ENCODE measurements at regions not wholly inside any gene's neighbourhood (a gene's known extent, or its start where the extent isn't known, plus 50 kb on each side); places are given as distances from the start of the nearest gene placed in this dataset.

DNA sequence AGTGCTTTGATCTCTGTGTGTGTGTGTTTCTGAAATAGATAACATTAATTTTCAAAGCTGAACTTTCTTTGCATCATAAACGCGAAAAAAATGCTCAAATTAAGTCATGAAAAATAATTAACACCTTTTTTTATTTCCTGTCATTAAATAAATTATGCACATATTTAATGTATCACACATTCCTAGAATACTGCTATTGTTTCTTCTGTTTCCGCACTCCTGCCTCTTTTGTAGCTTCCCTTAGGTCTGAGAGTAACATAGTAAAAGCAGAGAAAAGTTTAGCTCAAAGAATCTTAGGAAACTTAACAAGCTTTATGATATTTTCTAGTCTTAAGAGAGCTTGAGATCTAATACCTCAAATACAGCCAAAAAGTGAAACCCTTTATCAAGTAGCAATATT lies 504.2 kb downstream of the JRKL start:
- DNase-seq: no peak
- Mint-ChIP-seq H3K9me3 (no peaks in the 10 kb centered on the region), H3K4me3 (no peak overlapping the region), H3K27ac (no peak overlapping the region), H3K27me3 (no peaks in the 10 kb centered on the region), H3K4me1 (no peaks in the 10 kb centered on the region)
- no peak for ATAC-seq

DNA sequence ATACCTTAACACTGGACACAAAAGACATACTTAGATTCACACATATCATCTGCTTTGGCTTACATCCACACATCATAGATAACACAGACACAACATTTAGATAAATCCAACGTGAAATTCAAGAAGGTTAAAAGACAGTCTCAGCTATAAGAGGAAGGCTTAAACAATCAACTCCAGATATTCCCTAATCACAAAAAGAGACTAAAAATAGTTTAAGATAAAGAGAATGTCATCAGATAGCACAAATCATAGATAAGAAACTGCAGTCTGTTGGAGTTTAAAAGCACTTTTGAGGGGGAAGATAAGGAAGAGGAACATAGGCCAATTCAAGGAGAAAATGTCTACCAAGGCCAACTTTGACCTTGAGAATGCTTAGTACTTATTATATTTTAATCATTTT lies 504.8 kb downstream of the JRKL start:
- no peak overlapping the region for H3K4me3 Mint-ChIP-seq
- no peaks in the 10 kb centered on the region for H3K27me3 Mint-ChIP-seq

DNA sequence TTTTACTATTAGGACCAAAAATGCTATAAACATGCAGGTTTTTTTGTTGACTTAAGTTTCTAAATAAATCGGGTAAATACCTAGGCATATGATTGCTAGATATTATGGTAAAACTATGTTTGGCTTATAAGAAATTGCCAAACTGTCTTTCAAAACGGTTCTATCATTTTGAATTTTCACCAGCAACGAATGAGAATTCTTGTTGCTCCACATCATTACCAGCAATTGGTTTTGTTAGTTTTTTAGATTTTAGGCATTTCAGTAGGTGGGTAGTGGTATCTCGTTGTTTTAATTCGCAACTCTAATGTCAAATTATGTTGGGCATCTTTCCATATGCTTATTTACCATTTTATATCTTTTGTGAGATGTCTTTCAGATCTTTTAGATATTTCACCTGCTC lies 510.2 kb downstream of the JRKL start:
- no peak overlapping the region for H3K27ac Mint-ChIP-seq
- H3K4me3 Mint-ChIP-seq: no peak overlapping the region
- no peaks in the 10 kb centered on the region for H3K4me1 Mint-ChIP-seq
- DNase-seq: no peak
- H3K9me3 Mint-ChIP-seq: peaks cover 4 to 9% of the 10 kb centered on the region in 2 donors
- no peak for ATAC-seq
- H3K27me3 Mint-ChIP-seq: no peaks in the 10 kb centered on the region

More for the DNA sequence above, 504.8 kb downstream of the JRKL start:
- Mint-ChIP-seq H3K27ac (no peak overlapping the region), H3K9me3 (no peaks in the 10 kb centered on the region), H3K4me1 (no peaks in the 10 kb centered on the region)
- DNase-seq (no peak), ATAC-seq (no peak)

DNA sequence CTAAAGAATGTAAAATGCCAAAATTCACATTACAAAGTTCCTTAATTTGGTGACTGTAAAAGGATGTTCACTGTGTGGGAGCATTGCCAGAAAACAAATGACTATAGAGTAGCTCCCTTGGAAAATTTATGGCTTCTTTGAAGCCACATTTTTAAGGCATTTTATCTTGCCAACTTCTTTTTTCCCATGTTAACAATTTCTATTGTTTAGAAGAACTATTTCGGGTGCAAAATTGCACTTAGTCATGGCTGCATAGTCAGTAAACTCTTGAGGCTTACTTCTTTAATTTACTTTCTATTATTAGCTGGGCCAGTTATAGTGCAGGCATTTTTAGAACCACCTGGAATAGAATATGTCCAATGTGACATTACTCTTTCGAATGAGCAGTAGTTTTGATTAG lies 515.3 kb downstream of the JRKL start:
- no peak for ATAC-seq
- Mint-ChIP-seq H3K27me3 (no peaks in the 10 kb centered on the region), H3K27ac (no peak overlapping the region)

GRCh38 chr11:96905663-96906062 lies 515.9 kb downstream of the JRKL start:
- DNase-seq (no peak), ATAC-seq (no peak)
- H3K27me3 Mint-ChIP-seq: no peaks in the 10 kb centered on the region
- no peaks in the 10 kb centered on the region for H3K4me1 Mint-ChIP-seq
- no peak overlapping the region for H3K4me3 Mint-ChIP-seq
- peaks cover 4 to 22% of the 10 kb centered on the region in 2 donors for H3K9me3 Mint-ChIP-seq
- no peak overlapping the region for H3K27ac Mint-ChIP-seq

More for the DNA sequence above, 515.3 kb downstream of the JRKL start:
- no peak overlapping the region for H3K4me3 Mint-ChIP-seq
- peaks cover 4 to 17% of the 10 kb centered on the region in 2 donors for H3K9me3 Mint-ChIP-seq
- DNase-seq: no peak
- no peaks in the 10 kb centered on the region for H3K4me1 Mint-ChIP-seq

DNA sequence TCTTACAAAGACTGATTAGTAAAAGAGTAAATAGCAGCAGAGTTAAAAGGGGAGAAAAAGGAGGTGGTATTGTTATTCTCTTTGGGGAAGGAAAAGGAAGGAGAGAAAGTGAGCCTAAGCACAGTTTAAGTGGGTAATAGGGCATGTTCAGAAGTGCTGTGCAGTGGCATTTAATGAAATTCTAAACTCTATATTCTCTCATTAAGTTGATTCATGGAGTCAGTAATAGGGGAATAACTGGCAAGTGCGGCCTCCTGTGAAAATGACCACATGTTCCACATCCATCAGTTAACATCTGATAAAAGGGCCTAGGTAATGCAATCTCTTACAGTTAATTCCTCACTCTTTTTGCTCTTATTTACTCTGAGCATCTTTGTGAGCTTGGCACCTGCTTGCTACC lies 516.7 kb downstream of the JRKL start:
- H3K27me3 Mint-ChIP-seq: no peaks in the 10 kb centered on the region
- ATAC-seq (no peak), DNase-seq (no peak)
- H3K4me1 Mint-ChIP-seq: no peaks in the 10 kb centered on the region
- H3K9me3 Mint-ChIP-seq: peaks cover 4 to 17% of the 10 kb centered on the region in 2 donors
- H3K4me3 Mint-ChIP-seq: no peak overlapping the region
- H3K27ac Mint-ChIP-seq: no peak overlapping the region

- no peak overlapping the region for H3K27ac Mint-ChIP-seq
- H3K27me3 Mint-ChIP-seq: no peaks in the 10 kb centered on the region
- H3K4me1 Mint-ChIP-seq: no peaks in the 10 kb centered on the region
- no peak overlapping the region for H3K4me3 Mint-ChIP-seq
- no peaks in the 10 kb centered on the region for H3K9me3 Mint-ChIP-seq
- DNase-seq (no peak), ATAC-seq (no peak)
Measured at GRCh38 chr11:96925862-96926261, 536.0 kb downstream of the JRKL start.

GRCh38 chr11:96940227-96940626 lies 550.4 kb downstream of the JRKL start:
- Mint-ChIP-seq H3K27me3 (no peaks in the 10 kb centered on the region), H3K4me3 (no peak overlapping the region), H3K27ac (no peak overlapping the region), H3K4me1 (no peaks in the 10 kb centered on the region), H3K9me3 (no peaks in the 10 kb centered on the region)
- DNase-seq (no peak), ATAC-seq (no peak)

DNA sequence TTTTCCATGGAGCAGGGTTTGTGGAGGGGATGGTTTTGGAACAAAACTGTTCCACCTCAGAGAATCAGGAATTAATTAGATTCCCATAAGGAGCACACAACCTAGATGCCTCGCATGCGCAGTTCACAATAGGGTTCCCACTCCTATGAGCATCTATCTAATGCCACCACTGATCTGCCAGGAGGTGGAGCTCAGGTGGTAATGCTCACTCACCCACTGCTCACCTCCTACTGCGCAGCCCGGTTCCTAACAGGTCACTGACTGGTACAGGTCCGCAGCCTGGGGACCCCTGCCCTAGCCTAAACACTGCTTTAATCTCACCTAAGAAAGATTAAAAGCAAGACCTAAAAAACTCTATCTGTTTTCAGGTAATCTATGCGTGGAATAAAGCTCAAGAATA lies 553.0 kb downstream of the JRKL start:
- H3K4me3 Mint-ChIP-seq: no peak overlapping the region
- no peak overlapping the region for H3K27ac Mint-ChIP-seq
- H3K27me3 Mint-ChIP-seq: no peaks in the 10 kb centered on the region
- ATAC-seq (no peak), DNase-seq (no peak)
- H3K9me3 Mint-ChIP-seq: no peaks in the 10 kb centered on the region
- H3K4me1 Mint-ChIP-seq: no peaks in the 10 kb centered on the region

DNA sequence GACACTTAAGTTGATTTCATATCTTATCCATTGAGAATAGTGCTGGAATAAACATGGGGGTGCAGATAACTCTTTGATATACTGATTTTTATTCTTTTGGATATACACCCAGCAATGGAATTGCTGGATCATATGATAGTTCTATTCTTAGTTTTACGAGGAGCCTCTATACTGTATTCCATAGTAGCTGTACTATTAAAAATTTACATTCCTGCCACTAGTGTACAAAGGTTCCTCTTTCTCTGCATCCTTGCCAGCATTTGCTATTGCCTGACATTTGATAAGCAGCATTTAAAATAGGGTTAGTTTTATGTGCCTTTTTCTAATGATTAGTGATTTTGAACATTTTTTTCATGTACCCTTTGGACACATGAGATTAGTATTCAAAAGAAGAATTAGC lies 554.2 kb downstream of the JRKL start:
- DNase-seq: no peak
- H3K27ac Mint-ChIP-seq: no peak overlapping the region
- H3K4me1 Mint-ChIP-seq: no peaks in the 10 kb centered on the region
- H3K4me3 Mint-ChIP-seq: no peak overlapping the region
- ATAC-seq: no peak
- H3K9me3 Mint-ChIP-seq: no peaks in the 10 kb centered on the region
- H3K27me3 Mint-ChIP-seq: no peaks in the 10 kb centered on the region

- H3K27ac Mint-ChIP-seq: no peak overlapping the region
- peaks cover 0 to 7% of the 10 kb centered on the region in 2 donors for H3K9me3 Mint-ChIP-seq
- H3K4me3 Mint-ChIP-seq: no peak overlapping the region
- H3K27me3 Mint-ChIP-seq: no peaks in the 10 kb centered on the region
- DNase-seq (no peak), ATAC-seq (no peak)
- H3K4me1 Mint-ChIP-seq: no peaks in the 10 kb centered on the region
Measured at GRCh38 chr11:96948066-96948465, 558.3 kb downstream of the JRKL start.

DNA sequence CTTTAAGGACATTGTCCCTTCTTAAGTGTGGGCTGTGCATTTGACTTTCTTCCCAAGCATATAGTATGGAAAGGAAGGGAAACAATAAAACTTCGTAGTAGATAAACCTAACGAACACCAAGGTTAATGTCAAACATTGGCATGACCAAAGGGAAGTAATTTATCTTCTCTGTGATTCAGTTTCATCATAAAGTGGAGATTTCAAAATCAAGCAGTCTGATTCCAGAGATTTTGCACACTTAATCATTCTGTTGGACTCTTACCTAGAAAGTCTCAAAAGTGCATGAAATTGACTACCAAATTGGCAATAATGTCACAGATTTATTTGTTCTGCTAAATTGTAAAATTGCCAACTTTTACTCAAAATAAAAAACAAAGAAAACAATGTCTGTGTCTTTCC lies 559.7 kb downstream of the JRKL start:
- ATAC-seq (no peak), DNase-seq (no peak)
- Mint-ChIP-seq H3K4me3 (no peak overlapping the region), H3K4me1 (no peaks in the 10 kb centered on the region), H3K27me3 (no peaks in the 10 kb centered on the region), H3K27ac (no peak overlapping the region), H3K9me3 (peaks cover 0 to 7% of the 10 kb centered on the region in 2 donors)

DNA sequence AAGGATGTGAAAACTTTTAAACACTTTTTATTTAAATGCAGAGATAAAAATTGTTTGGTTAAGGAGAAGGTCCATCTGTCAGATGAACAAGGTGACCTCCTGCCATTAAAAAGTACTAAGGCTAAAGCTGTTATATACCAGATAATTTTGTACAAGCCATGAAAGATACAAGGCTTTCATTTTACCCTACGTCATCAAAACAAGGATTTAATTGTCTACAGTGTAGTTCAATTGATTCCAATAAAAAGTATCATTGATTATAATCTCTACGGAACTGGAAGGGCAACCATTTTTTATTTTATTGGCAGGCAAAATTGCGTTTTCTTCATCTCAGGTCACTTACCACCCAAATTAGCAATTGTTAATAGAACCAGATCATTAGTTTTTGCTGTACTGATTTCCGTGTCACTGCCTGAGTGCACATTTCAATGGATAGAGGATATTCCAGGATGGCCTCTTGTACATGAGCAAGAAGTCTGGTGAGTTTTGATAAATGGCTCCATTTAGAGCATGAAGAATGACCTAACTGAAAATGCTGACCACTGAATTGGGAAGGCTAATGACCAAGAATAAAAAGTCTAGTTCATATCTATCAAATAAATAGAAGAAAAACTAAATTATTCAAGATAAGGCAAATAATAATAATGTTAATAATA lies 564.9 kb downstream of the JRKL start:
- ATAC-seq (no peak), DNase-seq (no peak)
- no peaks in the 10 kb centered on the region for H3K27me3 Mint-ChIP-seq
- H3K9me3 Mint-ChIP-seq: peaks cover 0 to 7% of the 10 kb centered on the region in 2 donors
- H3K4me3 Mint-ChIP-seq: no peak overlapping the region
- no peaks in the 10 kb centered on the region for H3K4me1 Mint-ChIP-seq
- no peak overlapping the region for H3K27ac Mint-ChIP-seq

DNA sequence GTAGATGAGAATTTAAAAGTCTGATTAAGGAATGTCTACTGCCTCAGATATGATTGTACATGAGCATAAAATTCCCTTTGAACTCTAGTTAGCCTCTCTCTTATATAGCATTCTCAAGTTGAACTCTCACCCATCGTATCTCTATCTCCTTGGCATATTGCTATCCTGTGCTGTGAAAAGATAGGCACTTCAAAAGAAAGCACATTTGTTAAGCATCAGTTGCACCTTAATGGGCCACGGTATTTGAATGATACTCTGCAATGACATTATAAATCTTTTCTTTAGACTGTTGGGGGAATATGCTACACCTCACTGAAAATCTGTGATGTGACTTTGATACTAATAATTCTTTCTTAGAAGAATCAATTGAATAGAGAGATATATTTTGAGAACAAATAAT lies 570.7 kb downstream of the JRKL start:
- Mint-ChIP-seq H3K4me3 (no peak overlapping the region), H3K4me1 (no peaks in the 10 kb centered on the region), H3K27ac (no peak overlapping the region), H3K9me3 (no peaks in the 10 kb centered on the region), H3K27me3 (no peaks in the 10 kb centered on the region)
- DNase-seq (no peak), ATAC-seq (no peak)

DNA sequence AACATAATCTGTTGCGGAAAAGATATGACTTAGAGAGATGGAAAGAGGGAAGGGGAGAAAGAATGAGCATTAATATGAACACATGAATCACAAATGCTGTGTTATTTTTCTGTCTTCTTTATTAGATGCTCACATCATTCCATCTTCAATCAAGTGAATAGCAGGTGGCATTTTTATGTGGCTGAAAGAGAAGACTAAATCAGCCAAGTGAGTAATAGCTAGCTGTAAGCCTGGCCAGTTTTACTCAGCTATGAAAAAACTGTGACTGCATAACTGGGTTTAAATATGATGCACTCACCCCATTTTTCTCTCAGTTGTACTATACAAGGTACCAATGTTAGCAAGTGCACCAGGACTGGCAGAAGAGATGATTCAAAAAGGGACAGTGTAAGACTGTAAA lies 571.1 kb downstream of the JRKL start:
- Mint-ChIP-seq H3K4me1 (no peaks in the 10 kb centered on the region), H3K9me3 (no peaks in the 10 kb centered on the region), H3K4me3 (no peak overlapping the region), H3K27ac (no peak overlapping the region), H3K27me3 (no peaks in the 10 kb centered on the region)
- DNase-seq (no peak), ATAC-seq (no peak)

DNA sequence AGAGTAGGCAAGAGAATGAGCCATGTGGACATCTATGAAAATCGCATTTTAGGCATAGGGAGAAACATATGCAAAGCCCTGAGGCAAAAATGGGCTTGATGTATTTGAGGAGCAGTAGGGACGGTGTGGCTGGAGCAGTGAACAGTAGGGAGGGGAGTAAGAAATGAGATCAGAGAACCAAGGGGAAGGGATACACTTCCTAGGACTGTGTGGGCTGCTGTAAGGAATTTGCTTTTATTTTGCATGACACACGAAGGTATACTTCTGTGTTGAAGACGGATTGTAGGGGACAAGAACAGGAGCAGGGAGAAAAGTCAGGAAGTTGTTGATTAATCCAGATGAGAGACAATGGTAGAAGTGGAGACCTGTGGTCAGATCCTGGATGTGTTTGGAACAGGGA lies 572.1 kb downstream of the JRKL start:
- DNase-seq: no peak

GRCh38 chr11:96963375-96963774 lies 573.6 kb downstream of the JRKL start:
- H3K9me3 Mint-ChIP-seq: no peaks in the 10 kb centered on the region
- no peak for DNase-seq
- ATAC-seq: no peak
- no peaks in the 10 kb centered on the region for H3K27me3 Mint-ChIP-seq
- H3K4me3 Mint-ChIP-seq: no peak overlapping the region
- H3K4me1 Mint-ChIP-seq: no peaks in the 10 kb centered on the region
- H3K27ac Mint-ChIP-seq: no peak overlapping the region

More for the DNA sequence above, 572.1 kb downstream of the JRKL start:
- H3K27me3 Mint-ChIP-seq: no peaks in the 10 kb centered on the region
- no peak for ATAC-seq
- H3K4me1 Mint-ChIP-seq: no peaks in the 10 kb centered on the region
- H3K4me3 Mint-ChIP-seq: no peak overlapping the region
- no peak overlapping the region for H3K27ac Mint-ChIP-seq
- no peaks in the 10 kb centered on the region for H3K9me3 Mint-ChIP-seq

All from stimulated activated naive CD8-positive, alpha-beta T cell treated with anti-CD3 and anti-CD28 coated beads, Interleukin-15, amount 100 ng/mL, for 72 hours (primary cell).